GM12878 (cell line): ENCODE measurements at regions not wholly inside any gene's neighbourhood (a gene's known extent, or its start where the extent isn't known, plus 50 kb on each side); places are given as distances from the start of the nearest gene placed in this dataset.
"Not testable (repeated sequence)": the region's sequence is repeated elsewhere in the genome, so short reads cannot be mapped to it uniquely, and the experiment has no call there.

Experiments
- CTCF ChIP-seq, 3 experiments: IDR thresholded peaks in 2 of 3; conservative IDR thresholded peaks in 1 of 3; 2 replicates each; pipeline ENCODE4 v1.5.1; 2011; ENCODE audit warnings: low read depth in 3 of 3, low read length in 3 of 3, mild to moderate bottlenecking in 3 of 3, control low read depth in 2 of 3, moderate library complexity in 2 of 3, inconsistent platforms in 1 of 3, mixed read lengths in 1 of 3; ENCODE audit not compliant: control insufficient read depth in 2 of 3, insufficient read depth in 1 of 3; ENCODE audit errors: extremely low read depth in 1 of 3
- POLR2A ChIP-seq: IDR thresholded peaks from 2 replicates; pipeline ENCODE4 v1.6.1; 2011; ENCODE audit warnings: low read depth, mild to moderate bottlenecking, low read length
- POLR2AphosphoS2 ChIP-seq: IDR thresholded peaks from 2 replicates; pipeline ENCODE4 v1.6.1; 2011; ENCODE audit warnings: low read depth, mild to moderate bottlenecking, low read length, improper control_type of control experiment, moderate library complexity
- POLR2AphosphoS5 ChIP-seq: IDR thresholded peaks from 2 replicates; pipeline ENCODE4 v1.6.1; 2011; ENCODE audit warnings: mild to moderate bottlenecking, low read length, inconsistent platforms
- SMC3 ChIP-seq: IDR thresholded peaks from 2 replicates; pipeline ENCODE4 v1.6.1; 2011; ENCODE audit warnings: low read length, improper control_type of control experiment, borderline replicate concordance

GRCh38 chr1:206302056-206302455 lies 98.7 kb downstream of the SRGAP2 start:
- TF ChIP-seq POLR2AphosphoS5; CTCF (IDR thresholded peaks at IDR 0.05 in 2 of 3, conservative IDR thresholded peaks at IDR 0.05 in 1 of 3; ENCODE audit: control insufficient read depth in 2 of 3, extremely low read depth in 1 of 3, insufficient read depth in 1 of 3, low read depth in 3 of 3, low read length in 3 of 3); POLR2AphosphoS2; SMC3; POLR2A: not testable (repeated sequence)
